Progenitor cell of endocrine pancreas (in vitro differentiated cells): ENCODE measurements at regions not wholly inside any gene's neighbourhood (a gene's known extent, or its start where the extent isn't known, plus 50 kb on each side); places are given as distances from the start of the nearest gene placed in this dataset.
A peak's percentile ranks its signal among the peaks of the same experiment; 100 is the strongest.

Source experiments
- DNase-seq: peaks from one replicate; pipeline ENCODE4 v3.0.0; 2021; ENCODE audit warnings: low spot score; ENCODE audit not compliant: unreplicated experiment
- H3K27ac Mint-ChIP-seq: 2 replicates; pipeline ENCODE4 v1.8.0; 2021; ENCODE audit warnings: mild to moderate bottlenecking, moderate library complexity, mixed read lengths
- H3K27me3 Mint-ChIP-seq: 2 replicates; pipeline ENCODE4 v1.8.0; 2021; ENCODE audit warnings: mixed read lengths
- H3K36me3 Mint-ChIP-seq: 2 replicates; pipeline ENCODE4 v1.8.0; 2022; ENCODE audit warnings: mixed read lengths; ENCODE audit not compliant: insufficient read depth
- H3K4me1 Mint-ChIP-seq: 2 replicates; pipeline ENCODE4 v1.8.0; 2021; ENCODE audit warnings: low read depth, mixed read lengths
- H3K4me3 Mint-ChIP-seq: 2 replicates; pipeline ENCODE4 v1.8.0; 2021; ENCODE audit warnings: low read depth, mild to moderate bottlenecking, moderate library complexity, mixed read lengths
- H3K9me3 Mint-ChIP-seq: 2 replicates; pipeline ENCODE4 v1.8.0; 2021; ENCODE audit warnings: low read depth, mixed read lengths
- CTCF ChIP-seq: fragments of 200-600 bp; sonication (generic); IDR thresholded peaks from one replicate; pipeline ENCODE4 v1.5.0; 2021; ENCODE audit warnings: antibody characterized with exemption, mild to moderate bottlenecking; ENCODE audit not compliant: unreplicated experiment

GRCh38 chr1:69410893-69411292 is 156.8 kb upstream of the LRRC7 start:
- peak overlapping the region; percentile 55 for H3K27ac Mint-ChIP-seq
- H3K4me3 Mint-ChIP-seq: no peak overlapping the region
- peaks cover 25% of the 10 kb centered on the region for H3K4me1 Mint-ChIP-seq
- TF ChIP-seq CTCF: no peak
- H3K36me3 Mint-ChIP-seq: peaks cover 6% of the 10 kb centered on the region
- peaks cover 15% of the 10 kb centered on the region for H3K9me3 Mint-ChIP-seq
- no peak for DNase-seq
- H3K27me3 Mint-ChIP-seq: no peaks in the 10 kb centered on the region

GRCh38 chr1:69411617-69412016 is 156.1 kb upstream of the LRRC7 start:
- H3K4me3 Mint-ChIP-seq: no peak overlapping the region
- no peak for DNase-seq
- H3K27ac Mint-ChIP-seq: peak overlapping the region; percentile 87

GRCh38 chr1:69413129-69413528 is 154.6 kb upstream of the LRRC7 start:
- Mint-ChIP-seq H3K4me1 (peaks cover 25% of the 10 kb centered on the region), H3K9me3 (peaks cover 14% of the 10 kb centered on the region), H3K36me3 (peaks cover 6% of the 10 kb centered on the region), H3K27me3 (no peaks in the 10 kb centered on the region), H3K4me3 (no peak overlapping the region), H3K27ac (peak overlapping the region; percentile 13)
- DNase-seq: no peak
- TF ChIP-seq CTCF: no peak

More at GRCh38 chr1:69411617-69412016, 156.1 kb upstream of the LRRC7 start:
- H3K27me3 Mint-ChIP-seq: no peaks in the 10 kb centered on the region
- no peak for TF ChIP-seq CTCF
- peaks cover 15% of the 10 kb centered on the region for H3K9me3 Mint-ChIP-seq
- H3K36me3 Mint-ChIP-seq: peaks cover 6% of the 10 kb centered on the region
- peaks cover 25% of the 10 kb centered on the region for H3K4me1 Mint-ChIP-seq

GRCh38 chr1:69414574-69414973 is 153.1 kb upstream of the LRRC7 start:
- Mint-ChIP-seq H3K9me3 (peaks cover 19% of the 10 kb centered on the region), H3K4me1 (peaks cover 25% of the 10 kb centered on the region), H3K27ac (no peak overlapping the region), H3K4me3 (no peak overlapping the region), H3K27me3 (no peaks in the 10 kb centered on the region), H3K36me3 (peaks cover 7% of the 10 kb centered on the region)
- no peak for TF ChIP-seq CTCF
- DNase-seq: no peak

GRCh38 chr1:69421286-69421685 is 146.4 kb upstream of the LRRC7 start:
- TF ChIP-seq CTCF: no peak
- H3K4me1 Mint-ChIP-seq: peaks cover 5% of the 10 kb centered on the region

More at GRCh38 chr1:69421286-69421685, 146.4 kb upstream of the LRRC7 start:
- Mint-ChIP-seq H3K9me3 (peaks cover 12% of the 10 kb centered on the region), H3K4me3 (no peak overlapping the region), H3K27ac (no peak overlapping the region), H3K36me3 (peaks cover 2% of the 10 kb centered on the region), H3K27me3 (no peaks in the 10 kb centered on the region)
- DNase-seq: no peak
